ENCODE measurements at regions not wholly inside any gene's neighbourhood (a gene's known extent, or its start where the extent isn't known, plus 50 kb on each side); places are given as distances from the start of the nearest gene placed in this dataset.

GRCh38 chr9:80957801-80958200, 731.5 kb downstream of the TLE1 start:
- intact Hi-C loops (cut with DNase I), result loop anchor here in 1 of 10 donors (10.0 kb wide), 1 partner anchor 293 kb away; no protein-coding TSS in a partner anchor
- no peak for DNase-seq
- Histone ChIP-seq H3K4me3 (no peak overlapping the region), H3K4me1 (no peaks in the 10 kb centered on the region), H3K9me3 (no peaks in the 10 kb centered on the region), H3K27ac (no peak overlapping the region), H3K36me3 (no peaks in the 10 kb centered on the region), H3K27me3 (no peaks in the 10 kb centered on the region)
- no peak for TF ChIP-seq CTCF (IDR thresholded peaks at IDR 0.05)
- no peak for ATAC-seq
- WGBS, 4 donors, result 73 to 81% (median 78%) methylated on average over 3 of the region's 3 CpGs

- ATAC-seq (no peak), DNase-seq (no peak)
- no peaks in the 10 kb centered on the region for H3K4me1 ChIP-seq
- no peaks in the 10 kb centered on the region for H3K27me3 ChIP-seq
- no peaks in the 10 kb centered on the region for H3K36me3 ChIP-seq
- H3K27ac ChIP-seq, result no peak overlapping the region
- intact Hi-C loops (cut with DNase I), result loop anchor here in 1 of 10 donors (10.0 kb wide), 1 partner anchor 290 kb away; no protein-coding TSS in a partner anchor
- H3K4me3 ChIP-seq, result no peak overlapping the region
- H3K9me3 ChIP-seq, result no peaks in the 10 kb centered on the region
- WGBS, 4 donors, result 60 to 68% (median 64%) methylated on average over 2 of the region's 2 CpGs
- no peak for TF ChIP-seq POLR2A (IDR thresholded peaks at IDR 0.05)
- TF ChIP-seq CTCF (IDR thresholded peaks at IDR 0.05), result no peak
Observed at GRCh38 chr9:80954521-80954920, 734.8 kb downstream of the TLE1 start.

GRCh38 chr9:80952363-80952922, 736.9 kb downstream of the TLE1 start:
- Histone ChIP-seq H3K27ac (no peak overlapping the region), H3K4me3 (no peak overlapping the region), H3K27me3 (no peaks in the 10 kb centered on the region), H3K9me3 (no peaks in the 10 kb centered on the region), H3K4me1 (peaks cover 0 to 4% (median 0%) of the 10 kb centered on the region in 12 donors), H3K36me3 (no peaks in the 10 kb centered on the region)
- 61 to 64% (median 62%) methylated on average over 5 of the region's 5 CpGs for WGBS, 4 donors
- no peak for TF ChIP-seq POLR2A (IDR thresholded peaks at IDR 0.05)
- no peak for TF ChIP-seq CTCF (IDR thresholded peaks at IDR 0.05)
- ATAC-seq (no peak), DNase-seq (no peak)
- intact Hi-C loops (cut with DNase I), result loop anchor here in 1 of 10 donors (10.0 kb wide), 1 partner anchor 288 kb away; no protein-coding TSS in a partner anchor

GRCh38 chr9:80951675-80952074, 737.7 kb downstream of the TLE1 start:
- 76 to 84% (median 81%) methylated on average over 7 of the region's 7 CpGs for WGBS, 4 donors
- no peak overlapping the region for H3K4me3 ChIP-seq
- H3K27me3 ChIP-seq, result no peaks in the 10 kb centered on the region
- DNase-seq (no peak), ATAC-seq (no peak)
- TF ChIP-seq CTCF (IDR thresholded peaks at IDR 0.05), result no peak
- TF ChIP-seq POLR2A (IDR thresholded peaks at IDR 0.05), result no peak
- H3K9me3 ChIP-seq, result no peaks in the 10 kb centered on the region
- intact Hi-C loops (cut with DNase I), result loop anchor here in 1 of 10 donors (10.0 kb wide), 1 partner anchor 287 kb away; no protein-coding TSS in a partner anchor
- H3K4me1 ChIP-seq, result peaks cover 0 to 4% (median 0%) of the 10 kb centered on the region in 12 donors
- no peak overlapping the region for H3K27ac ChIP-seq
- H3K36me3 ChIP-seq, result no peaks in the 10 kb centered on the region
